ENCODE measurements at regions not wholly inside any gene's neighbourhood (a gene's known extent, or its start where the extent isn't known, plus 50 kb on each side); places are given as distances from the start of the nearest gene placed in this dataset.

- Histone ChIP-seq H3K36me3 (replicated peaks in 1 of 2; ENCODE audit: control extremely low read depth in 1 of 2, control insufficient read depth in 1 of 2, extremely low read depth in 1 of 2, insufficient read depth in 2 of 2, low read length in 1 of 2) (no peaks in the 10 kb centered on the region), H3K4me2 (replicated peaks; ENCODE audit: low read depth, low read length, poor library complexity, severe bottlenecking) (no peak overlapping the region), H3K9ac (ENCODE audit: low read length) (no peak overlapping the region), H4K20me1 (ENCODE audit: control insufficient read depth, insufficient read depth, low read length, poor library complexity, severe bottlenecking) (no peaks in the 10 kb centered on the region), H2AFZ (ENCODE audit: insufficient read depth, low read depth, low read length, poor library complexity, severe bottlenecking) (no peak overlapping the region), H3K27me3 (replicated peaks in 1 of 4; ENCODE audit: control extremely low read depth in 1 of 4, control insufficient read depth in 3 of 4, insufficient read depth in 4 of 4, low read length in 3 of 4) (peaks cover 0 to 5% (median 0%) of the 10 kb centered on the region in 4 experiments), H3K27ac (ENCODE audit: low read length in 2 of 2) (no peak overlapping the region), H3K4me3 (ENCODE audit: control extremely low read depth in 1 of 5, extremely low read depth in 1 of 5, insufficient read depth in 1 of 5, low read depth in 2 of 5, low read length in 4 of 5) (no peak overlapping the region), H3K9me3 (ENCODE audit: control extremely low read depth in 1 of 3, control insufficient read depth in 2 of 3, insufficient read depth in 1 of 3, low read length in 2 of 3) (peaks cover 0 to 4% (median 0%) of the 10 kb centered on the region in 3 donors), H3K79me2 (ENCODE audit: control insufficient read depth, insufficient read depth, low read length) (no peaks in the 10 kb centered on the region), H3K4me1 (ENCODE audit: control insufficient read depth in 2 of 2, insufficient read depth in 2 of 2, low read length in 2 of 2) (no peaks in the 10 kb centered on the region)
- H3K27ac Mint-ChIP-seq: no peak overlapping the region
- ATAC-seq (ENCODE audit: low read depth) (no peak), DNase-seq (no peak)
- TF ChIP-seq, protein P1, sequence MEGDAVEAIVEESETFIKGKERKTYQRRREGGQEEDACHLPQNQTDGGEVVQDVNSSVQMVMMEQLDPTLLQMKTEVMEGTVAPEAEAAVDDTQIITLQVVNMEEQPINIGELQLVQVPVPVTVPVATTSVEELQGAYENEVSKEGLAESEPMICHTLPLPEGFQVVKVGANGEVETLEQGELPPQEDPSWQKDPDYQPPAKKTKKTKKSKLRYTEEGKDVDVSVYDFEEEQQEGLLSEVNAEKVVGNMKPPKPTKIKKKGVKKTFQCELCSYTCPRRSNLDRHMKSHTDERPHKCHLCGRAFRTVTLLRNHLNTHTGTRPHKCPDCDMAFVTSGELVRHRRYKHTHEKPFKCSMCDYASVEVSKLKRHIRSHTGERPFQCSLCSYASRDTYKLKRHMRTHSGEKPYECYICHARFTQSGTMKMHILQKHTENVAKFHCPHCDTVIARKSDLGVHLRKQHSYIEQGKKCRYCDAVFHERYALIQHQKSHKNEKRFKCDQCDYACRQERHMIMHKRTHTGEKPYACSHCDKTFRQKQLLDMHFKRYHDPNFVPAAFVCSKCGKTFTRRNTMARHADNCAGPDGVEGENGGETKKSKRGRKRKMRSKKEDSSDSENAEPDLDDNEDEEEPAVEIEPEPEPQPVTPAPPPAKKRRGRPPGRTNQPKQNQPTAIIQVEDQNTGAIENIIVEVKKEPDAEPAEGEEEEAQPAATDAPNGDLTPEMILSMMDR (IDR thresholded peaks at IDR 0.05): no peak
- TF ChIP-seq EZH2 (IDR thresholded peaks at IDR 0.05; ENCODE audit: borderline replicate concordance, insufficient read depth, low read depth, low read length, poor library complexity, severe bottlenecking): no peak
- WGBS (ENCODE audit: insufficient coverage): 59% methylated on average over 25 of the region's 26 CpGs
- peaks cover 3% of the 10 kb centered on the region for H3K9me3 Mint-ChIP-seq (ENCODE audit: insufficient read depth)
- no peak overlapping the region for H3K4me3 Mint-ChIP-seq
- CTCF ChIA-PET: interaction anchor here (0.5 kb wide), 1 partner anchor 77 kb away, joined by 3 read pairs; no protein-coding TSS in a partner anchor
- H3K27me3 Mint-ChIP-seq: peaks cover 43% of the 10 kb centered on the region
- POLR2A ChIA-PET: no interaction called here
- H3K4me1 Mint-ChIP-seq: no peaks in the 10 kb centered on the region
- intact Hi-C loops (cut with micrococcal nuclease): no loop called here
Measured at GRCh38 chr21:41622831-41623548, 115.0 kb upstream of the TMPRSS2 start.

GRCh38 chr21:41622201-41622600 lies 114.2 kb upstream of the TMPRSS2 start:
- Mint-ChIP-seq H3K27me3 (peaks cover 43% of the 10 kb centered on the region), H3K27ac (no peak overlapping the region), H3K4me1 (no peaks in the 10 kb centered on the region), H3K4me3 (no peak overlapping the region), H3K9me3 (ENCODE audit: insufficient read depth) (peaks cover 3% of the 10 kb centered on the region)
- DNase-seq (no peak), ATAC-seq (ENCODE audit: low read depth) (no peak)
- H3K36me3 ChIP-seq (replicated peaks in 1 of 2; ENCODE audit: control extremely low read depth in 1 of 2, control insufficient read depth in 1 of 2, extremely low read depth in 1 of 2, insufficient read depth in 2 of 2, low read length in 1 of 2): no peaks in the 10 kb centered on the region
- intact Hi-C loops (cut with micrococcal nuclease): no loop called here
- ChIA-PET POLR2A (no interaction called here), CTCF (no interaction called here)
- H3K9ac ChIP-seq (ENCODE audit: low read length): no peak overlapping the region
- no peaks in the 10 kb centered on the region for H3K79me2 ChIP-seq (ENCODE audit: control insufficient read depth, insufficient read depth, low read length)
- H3K4me2 ChIP-seq (replicated peaks; ENCODE audit: low read depth, low read length, poor library complexity, severe bottlenecking): no peak overlapping the region
- no peaks in the 10 kb centered on the region for H4K20me1 ChIP-seq (ENCODE audit: control insufficient read depth, insufficient read depth, low read length, poor library complexity, severe bottlenecking)
- peaks cover 0 to 5% (median 0%) of the 10 kb centered on the region in 4 experiments for H3K27me3 ChIP-seq (replicated peaks in 1 of 4; ENCODE audit: control extremely low read depth in 1 of 4, control insufficient read depth in 3 of 4, insufficient read depth in 4 of 4, low read length in 3 of 4)
- H3K4me1 ChIP-seq (ENCODE audit: control insufficient read depth in 2 of 2, insufficient read depth in 2 of 2, low read length in 2 of 2): no peaks in the 10 kb centered on the region
- H3K4me3 ChIP-seq (ENCODE audit: control extremely low read depth in 1 of 5, extremely low read depth in 1 of 5, insufficient read depth in 1 of 5, low read depth in 2 of 5, low read length in 4 of 5): no peak overlapping the region
- peaks cover 0 to 4% (median 0%) of the 10 kb centered on the region in 3 donors for H3K9me3 ChIP-seq (ENCODE audit: control extremely low read depth in 1 of 3, control insufficient read depth in 2 of 3, insufficient read depth in 1 of 3, low read length in 2 of 3)
- H2AFZ ChIP-seq (ENCODE audit: insufficient read depth, low read depth, low read length, poor library complexity, severe bottlenecking): no peak overlapping the region
- TF ChIP-seq, protein P1 (IDR thresholded peaks at IDR 0.05): no peak
- TF ChIP-seq EZH2 (IDR thresholded peaks at IDR 0.05; ENCODE audit: borderline replicate concordance, insufficient read depth, low read depth, low read length, poor library complexity, severe bottlenecking): no peak
- WGBS (ENCODE audit: insufficient coverage): 95% methylated on average over 9 of the region's 10 CpGs
- no peak overlapping the region for H3K27ac ChIP-seq (ENCODE audit: low read length in 2 of 2)
